Activated gamma-delta T cell (primary cell): ENCODE measurements at regions not wholly inside any gene's neighbourhood (a gene's known extent, or its start where the extent isn't known, plus 50 kb on each side); places are given as distances from the start of the nearest gene placed in this dataset.
"Not testable (repeated sequence)": the region's sequence is repeated elsewhere in the genome, so short reads cannot be mapped to it uniquely, and the experiment has no call there.

Experiments
- DNase-seq: peaks from one replicate; lab custom pipeline; 2025; lab: John Stamatoyannopoulos, UW

DNA sequence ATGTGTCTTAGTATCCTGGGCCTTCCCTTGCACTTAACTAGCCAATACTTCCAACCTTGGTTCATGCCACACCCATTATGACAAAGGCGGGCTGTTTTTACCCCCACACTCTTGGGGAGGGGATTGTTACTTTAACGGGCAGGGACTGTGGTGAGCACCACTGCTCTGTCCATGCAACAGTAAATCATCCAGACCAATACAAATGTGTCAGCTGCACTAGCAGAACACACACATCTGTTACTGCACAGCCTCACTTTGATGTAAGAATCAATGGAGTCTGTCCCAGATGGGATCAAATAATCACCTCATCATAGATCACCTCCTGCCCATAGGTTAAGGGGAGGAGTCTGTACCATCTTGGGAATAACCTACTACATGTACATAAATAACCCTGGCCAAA, 58.1 kb downstream of the NPAP1 start:
- DNase-seq = no peak

DNA sequence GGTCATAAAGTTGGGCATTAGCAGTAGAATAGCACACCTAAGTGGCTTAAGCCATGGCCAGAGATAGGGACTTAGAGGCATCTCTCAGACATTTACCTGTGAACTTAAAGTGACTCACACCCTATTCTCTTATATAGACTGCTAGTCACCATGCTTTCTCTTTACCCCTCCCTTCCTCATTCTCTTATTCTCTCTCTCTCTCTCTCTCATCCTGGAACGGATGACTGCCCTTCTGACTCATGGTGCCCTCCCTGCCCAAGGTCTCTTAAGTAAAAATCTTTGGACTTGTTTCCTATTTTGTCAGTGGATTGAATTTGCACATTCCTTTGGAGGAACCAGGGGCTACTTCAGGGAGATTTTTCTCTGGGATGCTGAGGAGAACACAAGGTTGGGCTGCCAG, 58.8 kb downstream of the NPAP1 start:
- DNase-seq = no peak

DNA sequence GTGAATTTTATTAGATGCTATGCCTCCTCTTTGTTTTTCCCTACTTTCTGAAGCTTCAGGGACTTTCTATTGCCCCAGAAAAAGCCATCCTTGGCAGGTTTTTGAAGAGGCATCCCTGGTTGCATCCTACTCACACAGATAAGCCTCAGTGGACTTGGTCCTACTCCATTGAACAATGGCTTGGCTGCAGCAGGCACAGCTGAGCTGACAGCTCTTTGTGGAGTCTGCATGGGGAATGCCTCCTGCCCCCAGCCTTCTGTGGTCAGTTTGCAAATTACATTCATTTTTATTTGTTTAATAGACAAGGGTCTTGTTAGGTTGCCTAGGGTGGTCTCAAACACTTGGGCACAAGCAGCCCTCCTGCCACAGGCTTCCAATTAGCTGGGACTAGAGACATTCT, 69.7 kb downstream of the NPAP1 start:
- no peak for DNase-seq

DNA sequence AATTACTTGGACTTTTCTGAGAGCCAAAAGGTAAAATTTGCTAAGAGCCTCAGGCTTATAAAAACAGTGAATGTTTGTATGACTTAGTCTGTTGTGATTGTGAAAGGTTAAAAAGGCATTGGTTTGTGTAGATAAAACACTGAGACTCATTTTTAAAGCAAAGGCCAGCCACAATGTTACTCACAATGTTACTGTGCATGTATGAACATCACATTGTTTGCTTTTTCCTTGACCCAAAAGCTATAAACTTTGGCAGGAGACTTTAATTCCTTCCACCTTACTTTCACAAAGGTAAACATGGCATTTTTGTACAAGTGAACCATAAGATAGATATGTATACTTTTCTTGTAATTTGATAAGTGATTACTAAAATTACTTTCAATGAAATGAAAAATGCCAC, 70.5 kb downstream of the NPAP1 start:
- DNase-seq = no peak

DNA sequence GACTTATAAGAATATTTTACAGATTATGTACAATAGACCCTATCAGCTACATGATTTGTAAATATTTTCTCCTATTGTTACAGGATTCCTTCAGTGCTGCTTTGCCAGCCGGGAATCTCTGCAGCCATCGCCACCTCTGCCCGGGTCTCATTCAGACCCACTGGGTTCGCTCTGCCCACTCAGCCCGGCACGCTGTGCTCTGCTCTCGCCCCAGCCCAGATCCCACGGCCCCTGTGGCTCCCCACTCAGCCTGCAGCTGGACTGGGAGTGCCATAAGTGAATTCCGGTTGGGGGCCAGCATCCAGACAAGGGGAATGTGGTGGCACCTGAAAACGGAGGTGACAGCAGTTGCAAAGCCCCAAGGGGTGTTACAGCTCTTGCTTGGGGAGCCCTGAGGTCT, 71.8 kb downstream of the NPAP1 start:
- DNase-seq = no peak

DNA sequence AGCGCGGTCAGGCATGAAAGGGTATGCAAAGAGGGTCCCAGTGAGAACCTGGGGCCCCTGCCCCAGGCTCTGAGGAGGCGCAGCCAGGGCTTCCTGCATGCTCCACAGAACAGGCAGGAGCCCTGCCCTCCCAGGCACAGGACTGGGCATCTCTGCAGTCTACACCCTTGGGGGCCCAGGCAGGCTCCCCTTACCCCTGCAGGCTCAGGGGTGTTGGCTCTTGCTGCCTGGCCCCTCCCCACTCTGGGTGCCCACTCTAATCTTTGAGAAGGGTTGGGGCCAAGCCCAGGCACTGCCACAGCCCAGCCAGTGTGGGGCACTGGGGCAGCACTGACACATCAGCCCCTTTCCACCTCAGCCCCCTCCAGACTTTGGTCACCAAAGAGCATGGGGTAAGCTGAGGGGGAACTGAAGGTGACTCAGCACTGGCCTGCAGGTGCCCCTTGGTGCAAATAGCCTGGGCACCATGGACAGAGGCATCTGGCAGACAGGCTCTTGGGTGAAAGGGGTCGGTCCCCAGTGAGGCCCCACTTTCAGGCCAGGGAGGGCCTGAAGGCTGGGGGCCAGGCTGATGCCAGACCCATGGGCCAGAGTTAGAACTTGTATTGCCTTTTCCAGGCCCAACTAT, 73.4 kb downstream of the NPAP1 start:
- no peak for DNase-seq

DNA sequence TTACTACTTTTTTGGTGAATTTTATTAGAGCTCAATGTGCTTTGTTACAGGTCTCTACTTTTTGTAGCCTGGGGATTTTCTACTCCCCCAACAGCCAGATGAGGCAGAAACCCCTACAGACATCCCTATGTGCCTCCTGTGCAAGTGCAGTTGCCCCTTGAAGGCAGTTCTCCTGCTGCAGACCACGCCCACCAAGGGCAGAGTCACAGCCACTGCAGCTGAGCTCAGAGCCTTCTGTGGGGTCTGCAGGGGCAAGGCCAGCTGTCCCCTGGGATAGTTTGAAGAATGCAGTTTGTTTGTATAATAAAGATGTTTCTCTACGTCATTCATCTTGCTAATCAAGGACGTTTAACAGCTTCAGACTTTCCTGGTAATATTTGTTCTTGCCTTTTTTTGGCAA, 76.8 kb downstream of the NPAP1 start:
- DNase-seq = no peak

DNA sequence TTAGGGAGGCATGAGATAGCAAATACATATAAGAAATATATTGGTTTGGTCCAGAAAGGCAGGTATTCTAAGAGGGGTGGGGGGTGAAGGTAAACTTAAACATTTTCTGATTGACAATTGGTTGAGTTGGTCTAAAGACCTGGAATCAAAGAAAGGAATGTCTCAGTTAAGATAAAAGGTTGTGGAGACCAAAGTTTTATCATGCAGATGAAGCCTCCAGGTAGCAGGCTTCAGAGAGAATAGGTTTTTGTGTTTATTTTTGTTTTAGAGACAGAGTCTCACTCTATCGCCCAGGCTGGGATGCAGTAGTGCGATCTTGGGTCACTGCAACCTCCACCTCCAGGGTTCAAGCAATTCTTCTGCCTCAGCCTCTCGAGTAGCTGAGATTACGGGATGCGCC, 80.5 kb downstream of the NPAP1 start:
- no peak for DNase-seq

DNA sequence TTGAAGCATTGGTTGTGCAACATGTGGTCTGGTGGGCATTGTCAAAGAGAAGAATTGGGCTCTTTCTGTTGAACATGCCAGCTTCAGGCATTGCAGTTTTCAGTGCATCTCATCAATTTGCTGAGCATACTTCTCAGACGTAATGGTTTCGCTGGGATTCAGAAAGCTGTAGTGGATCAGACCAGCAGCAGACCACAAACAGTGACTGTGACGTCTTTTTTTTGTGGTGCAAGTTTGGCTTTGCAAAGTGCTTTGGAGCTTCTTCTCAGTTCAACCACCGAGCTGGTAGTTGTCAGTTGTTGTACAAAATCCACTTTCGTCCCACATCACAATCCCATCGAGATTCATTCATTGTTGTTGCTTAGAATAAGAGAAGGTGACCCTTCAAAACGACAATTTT, 84.5 kb downstream of the NPAP1 start:
- no peak for DNase-seq

DNA sequence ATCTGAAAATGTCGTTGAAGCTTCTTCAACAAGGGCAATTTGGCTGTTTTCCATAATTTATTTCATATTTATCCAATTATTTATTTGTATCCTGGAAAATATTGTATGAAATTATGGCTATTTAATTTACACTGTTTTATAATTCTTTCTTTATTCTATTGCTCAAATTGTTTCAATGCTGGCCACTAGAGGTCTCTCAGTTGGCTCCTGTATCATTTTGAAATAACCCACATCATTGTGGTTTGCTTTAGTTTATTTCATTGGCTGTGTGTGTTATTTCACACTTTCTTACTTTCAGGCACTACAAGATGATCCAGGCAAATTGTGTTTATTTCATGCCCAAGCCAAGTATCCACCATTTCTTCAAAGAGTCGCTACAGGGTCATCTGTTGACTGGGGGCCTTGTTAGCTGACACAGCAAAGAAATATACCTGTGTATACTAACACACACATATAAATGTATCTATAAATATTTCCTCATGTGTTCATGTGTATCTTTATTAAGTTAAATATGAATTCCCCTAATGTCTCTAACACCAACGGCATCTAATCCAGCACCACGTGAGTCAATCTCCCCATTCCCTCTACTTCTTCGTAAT, 86.2 kb downstream of the NPAP1 start:
- no peak for DNase-seq

DNA sequence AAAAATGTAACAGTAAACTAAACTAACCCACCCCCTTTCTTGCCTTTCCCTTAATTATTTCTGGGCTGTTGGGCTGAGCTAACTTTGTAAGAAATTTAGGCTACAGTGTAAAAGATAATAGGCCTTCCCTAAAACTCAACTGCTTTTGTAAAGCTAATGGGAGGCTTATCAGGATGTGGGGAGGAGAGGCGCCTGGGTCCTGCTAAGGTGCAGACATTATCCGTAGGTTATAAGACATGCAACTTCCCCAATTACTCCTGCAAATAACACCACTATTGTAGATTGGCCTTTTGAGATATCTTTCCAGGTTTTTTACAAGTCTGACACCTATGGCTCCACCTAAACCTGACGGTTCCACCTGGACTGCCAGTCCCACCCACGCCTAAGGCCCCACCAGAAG, 88.3 kb downstream of the NPAP1 start:
- DNase-seq = no peak

DNA sequence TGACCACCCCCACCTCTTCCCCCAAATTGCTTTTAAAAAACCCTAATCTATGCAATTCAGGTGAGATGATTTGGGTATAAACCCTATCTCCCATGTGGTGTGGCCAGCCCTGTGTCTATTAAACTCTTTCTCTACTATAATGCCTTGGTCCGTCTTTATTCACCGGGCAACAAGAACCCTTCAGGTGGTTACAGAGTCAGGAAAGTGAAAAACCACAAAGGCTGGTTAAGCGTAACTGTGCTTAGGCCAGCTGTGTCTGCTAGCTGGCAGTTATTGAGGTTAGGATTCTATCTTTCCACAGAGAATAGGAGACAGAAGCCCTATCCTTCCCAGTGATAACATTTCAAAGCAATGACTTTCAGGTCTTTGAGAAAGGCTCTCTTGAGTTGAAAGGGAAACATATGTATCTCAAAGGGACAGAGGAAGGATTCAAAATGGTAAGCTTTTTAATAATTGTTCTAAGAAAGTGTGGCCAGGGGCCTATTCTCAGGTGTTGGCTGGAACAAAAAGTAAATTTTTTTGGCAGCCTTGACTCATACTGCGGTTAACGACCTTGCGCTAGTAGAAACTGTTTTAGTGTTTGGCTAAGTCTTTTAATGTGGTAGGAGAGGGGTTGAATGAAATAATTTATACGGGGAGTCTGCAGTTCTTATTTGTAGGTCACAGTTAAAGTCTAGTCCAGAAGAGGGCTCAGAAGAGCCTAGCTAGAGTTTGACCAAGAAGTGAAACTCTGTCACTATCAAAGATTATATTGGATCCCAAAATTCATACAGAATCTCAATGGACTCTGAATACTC, 89.0 kb downstream of the NPAP1 start:
- DNase-seq = no peak

DNA sequence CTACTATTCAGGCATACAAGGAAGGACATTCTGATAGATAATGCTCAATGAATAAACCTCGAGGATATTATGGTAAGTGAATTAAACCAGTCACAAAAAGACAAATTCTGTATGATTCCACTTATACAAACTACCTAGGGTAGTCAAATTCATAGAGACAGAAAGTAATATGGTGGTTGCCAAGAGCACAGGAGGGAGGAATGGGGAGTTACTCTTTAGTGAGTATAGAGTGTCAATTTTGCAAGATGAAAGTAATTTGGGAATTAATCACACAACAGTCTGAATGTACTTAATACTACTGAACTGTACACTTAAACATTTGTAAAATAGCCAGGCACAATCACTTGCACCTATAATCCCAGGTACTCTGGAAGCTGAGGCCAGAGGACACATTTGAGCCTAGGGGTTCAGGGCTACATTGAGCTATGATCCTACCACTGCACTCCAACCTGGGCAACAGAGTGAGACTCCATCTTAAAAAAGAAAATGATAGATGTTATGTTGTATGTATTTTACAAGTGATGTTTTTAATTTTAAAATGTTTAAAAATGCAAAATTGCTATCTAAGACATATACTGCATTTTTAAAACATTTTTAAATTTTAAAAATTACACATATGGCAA, 91.0 kb downstream of the NPAP1 start:
- no peak for DNase-seq

DNA sequence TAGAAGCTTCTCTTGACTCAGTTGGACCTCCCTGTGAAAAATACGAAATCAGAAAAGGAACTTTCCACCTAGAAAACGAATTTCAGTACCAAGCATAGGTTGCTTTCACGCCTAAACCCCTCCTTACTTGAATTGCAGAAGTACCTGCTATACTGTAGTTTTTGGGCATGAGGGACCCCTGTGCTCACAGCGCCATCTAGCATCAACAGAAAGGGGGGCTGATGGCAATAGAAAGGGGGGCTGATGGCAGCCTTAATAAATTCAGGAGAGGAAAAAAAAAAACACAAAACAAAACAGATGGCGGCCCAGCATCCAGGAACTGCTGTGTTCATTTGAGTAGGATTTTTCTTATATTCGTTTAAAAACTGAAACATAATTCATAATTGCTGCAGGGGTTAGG, 96.7 kb downstream of the NPAP1 start:
- no peak for DNase-seq

DNA sequence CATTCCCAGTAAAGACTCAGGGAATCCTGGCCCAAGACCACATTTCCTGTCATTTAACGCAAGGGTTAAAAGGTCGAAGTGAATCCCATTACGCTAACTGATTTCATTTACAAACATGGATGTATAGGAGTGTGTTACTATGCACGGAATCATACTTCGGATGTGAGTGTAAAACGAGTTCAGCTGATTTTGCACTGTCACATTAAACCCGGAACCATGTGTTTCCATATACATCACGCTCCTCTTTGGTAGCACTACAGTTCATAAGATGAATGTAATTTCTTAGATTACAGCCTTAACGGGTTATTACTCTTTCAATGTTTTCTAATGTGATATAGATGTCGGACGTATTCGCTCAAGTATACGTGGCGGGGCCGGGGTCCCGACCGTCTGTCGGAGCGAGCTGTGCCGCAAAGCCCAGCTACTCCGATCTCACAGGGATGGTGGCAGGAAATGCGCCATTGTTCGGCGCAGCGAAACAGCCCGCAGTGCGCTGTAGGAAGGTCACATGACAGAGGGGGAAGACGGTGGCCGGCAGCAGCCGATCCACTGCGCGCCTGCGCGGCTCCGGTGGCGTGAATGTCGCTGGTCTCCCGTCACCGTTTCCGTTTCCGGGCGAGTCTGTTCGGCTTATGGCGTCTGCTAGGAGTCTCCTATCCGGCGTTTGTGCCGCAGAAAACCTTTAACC, 97.3 kb downstream of the NPAP1 start:
- DNase-seq = peak; percentile 41

DNA sequence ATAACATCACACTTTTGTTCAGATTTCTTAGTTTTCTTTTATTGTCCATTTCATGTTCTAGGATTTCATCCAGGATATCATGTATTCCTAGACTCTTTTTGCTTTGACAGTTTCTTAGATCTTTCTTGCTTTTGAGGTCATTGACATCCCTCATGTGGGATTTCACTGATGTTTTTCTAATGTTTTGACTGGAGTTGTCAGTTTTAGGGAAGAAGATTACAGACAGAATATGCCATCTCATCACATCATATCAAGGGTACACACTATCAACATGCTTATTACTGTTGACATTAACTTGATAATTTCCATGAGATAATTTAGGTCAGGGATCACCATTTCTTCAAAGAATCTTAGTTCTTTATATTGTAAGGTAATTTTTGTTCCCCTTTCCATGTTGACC, 101.7 kb downstream of the NPAP1 start:
- DNase-seq = no peak

DNA sequence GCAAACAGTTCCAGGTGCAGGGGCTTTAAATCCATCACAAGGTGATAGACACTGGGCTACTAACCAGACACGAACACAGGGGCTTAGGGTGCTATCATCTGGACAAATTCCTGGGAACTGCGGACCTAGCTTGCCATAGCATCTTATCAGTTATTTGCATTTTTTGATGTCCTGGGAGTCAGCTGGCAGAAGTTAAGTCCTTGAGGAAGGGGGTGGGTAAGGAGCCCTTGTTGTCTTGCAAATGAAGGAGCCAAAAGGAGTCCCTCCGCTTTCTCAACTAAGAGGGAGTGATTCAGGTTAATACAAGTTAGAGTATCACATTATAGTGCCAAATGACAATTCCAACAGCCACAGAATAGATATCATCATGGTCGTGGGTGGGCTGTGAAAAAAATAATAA, 108.9 kb downstream of the NPAP1 start:
- DNase-seq = no peak

DNA sequence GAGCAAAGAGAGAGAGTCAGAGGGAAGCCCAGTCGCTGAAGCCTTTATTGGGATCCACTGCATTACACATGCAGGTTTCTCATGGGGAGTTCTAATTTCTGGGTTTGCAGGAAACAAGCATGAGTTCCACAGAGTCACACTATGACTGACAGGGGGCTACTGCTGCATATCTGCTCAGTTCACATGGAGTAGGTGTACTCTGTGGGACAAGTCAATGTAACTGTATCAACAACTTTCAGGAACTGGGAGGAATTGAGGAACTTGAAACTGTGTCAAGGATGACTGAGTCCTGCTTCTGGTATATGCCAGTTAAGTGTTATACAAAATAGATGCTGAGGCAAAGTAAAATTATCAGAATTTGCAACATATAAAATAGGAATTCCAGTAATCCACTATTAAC, 110.8 kb downstream of the NPAP1 start:
- no peak for DNase-seq

DNA sequence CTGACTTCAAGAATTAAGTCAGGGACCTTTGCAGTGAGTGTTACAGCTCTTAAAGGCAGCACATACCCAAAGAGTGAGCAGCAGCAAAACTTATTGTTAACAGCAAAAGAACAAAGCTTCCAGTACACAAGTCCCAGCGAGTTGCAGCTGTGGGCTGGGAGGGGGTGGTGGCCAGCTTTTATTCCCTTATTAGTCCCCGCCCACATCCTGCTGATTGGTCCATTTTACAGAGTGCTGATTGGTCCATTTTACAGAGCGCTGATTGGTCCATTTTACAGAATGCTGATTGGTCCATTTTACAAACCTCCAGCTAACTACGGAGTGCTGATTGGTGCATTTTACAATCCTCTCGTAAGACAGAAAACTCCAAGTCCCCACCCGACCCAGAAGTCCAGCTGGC, 127.0 kb downstream of the NPAP1 start:
- DNase-seq = not testable (repeated sequence)

DNA sequence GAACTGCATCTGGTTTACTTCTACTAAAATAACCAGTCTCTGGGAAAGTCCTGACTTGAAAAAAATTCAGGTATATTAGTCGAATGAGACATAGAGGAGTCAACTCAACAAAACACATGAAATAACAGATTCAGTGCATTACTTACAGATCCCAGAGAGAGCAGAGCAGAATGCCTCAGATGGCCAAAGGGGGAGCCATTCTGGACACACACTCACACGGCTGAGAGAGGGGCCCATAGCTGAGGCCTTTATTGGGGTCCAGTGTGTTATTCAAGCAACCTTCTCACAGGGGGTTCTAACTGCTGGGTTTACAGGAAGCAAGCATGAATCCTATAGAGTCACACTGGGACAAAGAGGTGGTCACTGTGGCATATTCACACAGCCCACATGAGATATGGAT, 135.1 kb upstream of the SNRPN start:
- DNase-seq = no peak

DNA sequence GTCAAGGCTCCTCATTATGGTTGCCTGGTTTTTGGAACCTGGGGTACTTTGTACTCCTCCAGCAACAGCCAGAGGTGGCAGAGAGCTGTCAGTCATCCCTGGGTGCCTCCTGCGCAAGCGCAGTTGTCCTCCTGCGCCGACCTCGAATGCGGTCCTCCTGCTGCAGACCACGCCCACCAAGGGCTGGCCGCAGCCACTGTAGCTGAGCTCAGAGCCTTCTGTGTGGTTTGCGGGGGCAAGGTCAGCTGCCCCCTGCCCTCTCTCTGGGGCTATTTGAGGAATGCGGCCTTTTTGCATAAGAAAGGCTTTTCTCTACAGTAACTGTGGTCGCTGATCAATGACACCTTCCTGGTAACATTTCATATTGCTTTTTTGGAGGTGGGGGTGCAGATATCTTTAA, 131.3 kb upstream of the SNRPN start:
- no peak for DNase-seq

DNA sequence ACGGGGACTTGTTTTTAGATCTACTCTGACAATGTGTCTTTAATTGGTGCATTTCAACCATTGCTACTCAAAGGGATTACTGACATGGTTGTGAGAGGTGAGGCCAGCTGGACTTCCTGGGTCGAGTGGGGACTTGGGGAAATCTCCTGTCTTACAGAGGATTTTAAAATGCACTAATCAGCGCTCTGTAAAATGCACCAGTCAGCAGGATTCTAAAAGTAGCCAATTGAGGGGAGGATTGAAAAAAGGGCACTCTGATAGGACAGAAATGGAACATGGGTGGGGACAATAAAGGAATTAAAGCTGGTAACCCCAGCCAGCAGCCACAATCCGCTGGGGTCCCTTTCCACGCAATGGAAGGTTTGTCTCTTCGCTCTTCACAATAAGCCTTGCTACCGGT, 122.5 kb upstream of the SNRPN start:
- DNase-seq = no peak
